A673 (cell line): ENCODE measurements at regions not wholly inside any gene's neighbourhood (a gene's known extent, or its start where the extent isn't known, plus 50 kb on each side); places are given as distances from the start of the nearest gene placed in this dataset.

Experiments
- BruUV-seq: library from RNA; stranded (reverse); fragments of 400-500 nt; replicated peaks from 2 replicates; lab custom pipeline; 2021; lab: Mats Ljungman, UMichigan
- CTCF ChIA-PET: fragments of 300-600 bp; sonication (Branson Sonifier 250); formaldehyde crosslinking; loops from one replicate; lab custom pipeline; 2022; ENCODE audit warnings: antibody characterized with exemption; lab: Charles Lee
- POLR2A ChIA-PET: fragments of 300-600 bp; sonication (Branson Sonifier 250); formaldehyde crosslinking; loops from one replicate; lab custom pipeline; 2022; ENCODE audit warnings: antibody characterized with exemption; ENCODE audit not compliant: low non-redundant PET; lab: Charles Lee
- DNase-seq: peaks from one replicate; pipeline ENCODE4 v3.0.0-alpha.2; 2015; ENCODE audit warnings: low spot score
- H3K27ac ChIP-seq: fragments of 200-600 bp; sonication (generic); 2 replicates; pipeline ENCODE4 v1.5.1; 2016; ENCODE audit warnings: mixed run types, low read depth, mild to moderate bottlenecking, mixed read lengths, antibody characterized with exemption, low read length; ENCODE audit not compliant: poor library complexity, severe bottlenecking
- H3K27me3 ChIP-seq: fragments of 200-600 bp; sonication (generic); replicated peaks from 2 replicates; pipeline ENCODE4 v1.6.1; 2017; ENCODE audit warnings: mixed run types, low read depth, mild to moderate bottlenecking, mixed read lengths, antibody characterized with exemption, low read length; ENCODE audit not compliant: insufficient read depth, poor library complexity
- H3K36me3 ChIP-seq: fragments of 200-600 bp; sonication (generic); 2 replicates; pipeline ENCODE4 v1.6.1; 2016; ENCODE audit warnings: mixed run types, mild to moderate bottlenecking, mixed read lengths, antibody characterized with exemption, low read length; ENCODE audit not compliant: insufficient read depth, poor library complexity, severe bottlenecking
- H3K4me1 ChIP-seq: fragments of 200-600 bp; sonication (generic); 2 replicates; pipeline ENCODE4 v1.6.1; 2017; ENCODE audit warnings: mixed run types, mild to moderate bottlenecking, mixed read lengths, antibody characterized with exemption, low read length; ENCODE audit not compliant: insufficient read depth, poor library complexity, severe bottlenecking
- H3K4me3 ChIP-seq: fragments of 200-600 bp; sonication (generic); 2 replicates; pipeline ENCODE4 v1.5.1; 2016; ENCODE audit warnings: low read depth, mixed run types, mild to moderate bottlenecking, mixed read lengths, low read length; ENCODE audit not compliant: poor library complexity, severe bottlenecking
- H3K9me3 ChIP-seq: fragments of 200-600 bp; sonication (generic); 2 replicates; pipeline ENCODE4 v1.6.1; 2016; ENCODE audit warnings: mixed run types, low read depth, mild to moderate bottlenecking, mixed read lengths, antibody characterized with exemption, low read length; ENCODE audit not compliant: poor library complexity, severe bottlenecking
- CTCF ChIP-seq: fragments of 300-800, 200-600 bp; sonication (generic); conservative IDR thresholded peaks from 2 replicates; pipeline ENCODE4 v1.5.1; 2017; ENCODE audit warnings: low read depth, mild to moderate bottlenecking, antibody characterized with exemption, low read length, moderate library complexity, mixed read lengths
- EZH2 ChIP-seq: fragments of 200-600 bp; sonication (generic); IDR thresholded peaks from 2 replicates; pipeline ENCODE4 v1.6.1; 2017; ENCODE audit warnings: borderline replicate concordance, low read depth, mild to moderate bottlenecking, mixed read lengths, antibody characterized with exemption, low read length; ENCODE audit not compliant: poor library complexity, severe bottlenecking
- intact Hi-C: fragments of 100-400 bp; cut with micrococcal nuclease; formaldehyde crosslinking; loops from one replicate; pipeline ENCODE4 v1.10.0; 2022; ENCODE audit not compliant: unreplicated experiment

GRCh38 chr4:103361926-103362325 is 163.8 kb upstream of the CENPE start:
- CTCF ChIA-PET, result no interaction called here
- DNase-seq, result no peak
- no peak for TF ChIP-seq EZH2
- TF ChIP-seq CTCF, result no peak
- Histone ChIP-seq H3K27me3 (peaks cover 12% of the 10 kb centered on the region), H3K27ac (no peak overlapping the region), H3K9me3 (peaks cover 20% of the 10 kb centered on the region), H3K4me1 (no peaks in the 10 kb centered on the region), H3K36me3 (no peaks in the 10 kb centered on the region), H3K4me3 (no peak overlapping the region)
- intact Hi-C loops, result no loop called here
- no TSS peak for BruUV-seq
- POLR2A ChIA-PET, result no interaction called here

- intact Hi-C loops, result no loop called here
- Histone ChIP-seq H3K36me3 (no peaks in the 10 kb centered on the region), H3K27ac (no peak overlapping the region), H3K4me3 (no peak overlapping the region), H3K4me1 (no peaks in the 10 kb centered on the region), H3K9me3 (peaks cover 20% of the 10 kb centered on the region), H3K27me3 (no peaks in the 10 kb centered on the region)
- CTCF ChIA-PET, result no interaction called here
- DNase-seq, result no peak
- BruUV-seq, result no TSS peak
- POLR2A ChIA-PET, result no interaction called here
- no peak for TF ChIP-seq EZH2
- TF ChIP-seq CTCF, result no peak
These were observed 161.8 kb upstream of the CENPE start for GRCh38 chr4:103359900-103360299.

GRCh38 chr4:103354006-103354405 is 155.9 kb upstream of the CENPE start:
- Histone ChIP-seq H3K9me3 (peaks cover 7% of the 10 kb centered on the region), H3K4me3 (no peak overlapping the region), H3K27ac (no peak overlapping the region), H3K4me1 (no peaks in the 10 kb centered on the region), H3K27me3 (no peaks in the 10 kb centered on the region), H3K36me3 (no peaks in the 10 kb centered on the region)
- no TSS peak for BruUV-seq
- intact Hi-C loops, result no loop called here
- no peak for DNase-seq
- TF ChIP-seq CTCF, result no peak
- TF ChIP-seq EZH2, result no peak
- POLR2A ChIA-PET, result no interaction called here
- CTCF ChIA-PET, result no interaction called here
